SK-N-SH (cell line): ENCODE measurements at regions not wholly inside any gene's neighbourhood (a gene's known extent, or its start where the extent isn't known, plus 50 kb on each side); places are given as distances from the start of the nearest gene placed in this dataset.

ENCODE experiments used
- MEF2A ChIP-seq: IDR thresholded peaks from 2 replicates; pipeline ENCODE4 v1.4.0; 2012; ENCODE audit warnings: low read depth, borderline replicate concordance
- NFIC ChIP-seq: IDR thresholded peaks from 2 replicates; pipeline ENCODE4 v1.4.0; 2012; ENCODE audit warnings: borderline replicate concordance
- NRF1 ChIP-seq: IDR thresholded peaks from 2 replicates; pipeline ENCODE4 v1.6.1; 2012; ENCODE audit warnings: low read depth, mild to moderate bottlenecking, low read length
- POLR2AphosphoS5 ChIP-seq: IDR thresholded peaks from 2 replicates; pipeline ENCODE4 v1.6.1; 2012; ENCODE audit warnings: low read depth, low read length
- TAF1 ChIP-seq: IDR thresholded peaks from 2 replicates; pipeline ENCODE4 v1.6.1; 2012; ENCODE audit warnings: low read depth, mild to moderate bottlenecking, low read length, moderate library complexity, borderline replicate concordance
- YY1 ChIP-seq: IDR thresholded peaks from 2 replicates; pipeline ENCODE4 v1.4.0; 2012; ENCODE audit warnings: low read depth, mild to moderate bottlenecking
- TF ChIP-seq, protein P1 (sequence below): fragments of 200-600 bp; sonication (generic); IDR thresholded peaks from 2 replicates; pipeline ENCODE4 v1.6.1; 2017; ENCODE audit warnings: antibody characterized with exemption, mild to moderate bottlenecking, moderate library complexity
- TF ChIP-seq, protein P2 (sequence below): fragments of 150-350 bp; IDR thresholded peaks from 2 replicates; pipeline ENCODE4 v1.6.1; 2017; ENCODE audit warnings: antibody characterized with exemption, low read length, low read depth, borderline replicate concordance

DNA sequence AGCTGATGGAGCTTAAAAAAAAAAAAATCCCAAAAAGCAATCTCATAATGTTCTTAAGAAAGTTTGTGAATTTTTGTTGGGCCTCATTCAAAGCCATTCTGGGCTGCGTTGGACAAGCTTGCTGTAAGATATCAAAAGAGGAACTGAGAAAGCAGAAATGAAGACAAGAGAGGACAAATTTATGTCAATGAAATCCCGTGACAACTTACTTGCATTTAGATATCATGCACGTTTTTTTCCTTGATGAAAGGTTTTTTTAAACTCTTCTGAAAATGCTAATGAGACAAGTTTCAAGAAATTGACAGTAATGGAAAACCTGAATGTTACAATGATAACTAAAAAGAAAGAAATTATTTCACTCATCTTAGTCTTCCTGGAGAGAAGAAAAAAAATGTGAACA lies 662.9 kb downstream of the SQOR start:
- TF ChIP-seq, protein P1, sequence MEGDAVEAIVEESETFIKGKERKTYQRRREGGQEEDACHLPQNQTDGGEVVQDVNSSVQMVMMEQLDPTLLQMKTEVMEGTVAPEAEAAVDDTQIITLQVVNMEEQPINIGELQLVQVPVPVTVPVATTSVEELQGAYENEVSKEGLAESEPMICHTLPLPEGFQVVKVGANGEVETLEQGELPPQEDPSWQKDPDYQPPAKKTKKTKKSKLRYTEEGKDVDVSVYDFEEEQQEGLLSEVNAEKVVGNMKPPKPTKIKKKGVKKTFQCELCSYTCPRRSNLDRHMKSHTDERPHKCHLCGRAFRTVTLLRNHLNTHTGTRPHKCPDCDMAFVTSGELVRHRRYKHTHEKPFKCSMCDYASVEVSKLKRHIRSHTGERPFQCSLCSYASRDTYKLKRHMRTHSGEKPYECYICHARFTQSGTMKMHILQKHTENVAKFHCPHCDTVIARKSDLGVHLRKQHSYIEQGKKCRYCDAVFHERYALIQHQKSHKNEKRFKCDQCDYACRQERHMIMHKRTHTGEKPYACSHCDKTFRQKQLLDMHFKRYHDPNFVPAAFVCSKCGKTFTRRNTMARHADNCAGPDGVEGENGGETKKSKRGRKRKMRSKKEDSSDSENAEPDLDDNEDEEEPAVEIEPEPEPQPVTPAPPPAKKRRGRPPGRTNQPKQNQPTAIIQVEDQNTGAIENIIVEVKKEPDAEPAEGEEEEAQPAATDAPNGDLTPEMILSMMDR, result no peak
- TF ChIP-seq POLR2AphosphoS5, result no peak
- no peak for TF ChIP-seq YY1
- no peak for TF ChIP-seq MEF2A
- TF ChIP-seq, protein P2, sequence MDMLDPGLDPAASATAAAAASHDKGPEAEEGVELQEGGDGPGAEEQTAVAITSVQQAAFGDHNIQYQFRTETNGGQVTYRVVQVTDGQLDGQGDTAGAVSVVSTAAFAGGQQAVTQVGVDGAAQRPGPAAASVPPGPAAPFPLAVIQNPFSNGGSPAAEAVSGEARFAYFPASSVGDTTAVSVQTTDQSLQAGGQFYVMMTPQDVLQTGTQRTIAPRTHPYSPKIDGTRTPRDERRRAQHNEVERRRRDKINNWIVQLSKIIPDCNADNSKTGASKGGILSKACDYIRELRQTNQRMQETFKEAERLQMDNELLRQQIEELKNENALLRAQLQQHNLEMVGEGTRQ, result no peak
- TF ChIP-seq TAF1, result no peak
- TF ChIP-seq NFIC, result no peak
- TF ChIP-seq NRF1, result no peak
